Esophagus squamous epithelium (tissue), 5 donors: ENCODE measurements at regions not wholly inside any gene's neighbourhood (a gene's known extent, or its start where the extent isn't known, plus 50 kb on each side); places are given as distances from the start of the nearest gene placed in this dataset.

Experiments used
- DNase-seq: peaks from one replicate; lab custom pipeline; 2025; lab: John Stamatoyannopoulos, UW
- H3K27ac ChIP-seq, 4 donors: fragments of 200-600 bp; sonication (generic); one replicate each; pipeline ENCODE4 v1.5.1; 2016 to 2019; ENCODE audit warnings: mild to moderate bottlenecking in 1 of 4
- H3K27me3 ChIP-seq, 4 donors: fragments of 200-600 bp; sonication (generic); 1 replicate in 3 of 4; 2 replicates in 1 of 4; pipeline versions ENCODE4 v1.5.1 to v1.6.0; 2017 to 2021; ENCODE audit warnings: antibody characterized with exemption in 1 of 4
- H3K36me3 ChIP-seq, 3 donors: fragments of 200-600 bp; sonication (generic); one replicate each; pipeline ENCODE4 v1.5.1; 2016 to 2019
- H3K4me1 ChIP-seq, 3 donors: fragments of 200-600 bp; sonication (generic); one replicate each; pipeline ENCODE4 v1.5.1; 2017 to 2019
- H3K4me3 ChIP-seq, 4 donors: fragments of 200-600 bp; sonication (generic); 1 replicate in 3 of 4; 2 replicates in 1 of 4; pipeline ENCODE4 v1.5.1; 2016 to 2019; ENCODE audit warnings: mild to moderate bottlenecking in 2 of 4, moderate library complexity in 1 of 4
- H3K9me3 ChIP-seq, 3 donors: fragments of 200-600 bp; sonication (generic); one replicate each; pipeline ENCODE4 v1.5.1; 2016 to 2019
- POLR2A ChIP-seq, 4 donors: fragments of 450-650 bp; IDR thresholded peaks; one replicate each; pipeline ENCODE4 v1.6.1; 2017; ENCODE audit warnings: antibody characterized with exemption in 4 of 4, mild to moderate bottlenecking in 4 of 4, moderate library complexity in 3 of 4
- WGBS, 2 donors: methylation state at CpG; one replicate each; pipeline ENCODE4 v1.1.5; 2018; 5-methylcytosine and 5-hydroxymethylcytosine counted together
- intact Hi-C: fragments of 100-400 bp; cut with DNase I; formaldehyde crosslinking; loops from one replicate; pipeline ENCODE4 v1.15.0; 2022
- small RNA-seq, 4 donors: library from RNA; depleted of rRNA; stranded (forward); fragments of <200 nt; gene quantifications; one replicate each; pipeline ENCODE3, GENCODE V24; 2016
- TF ChIP-seq, protein P1 (sequence below), 6 experiments: fragments of 450-650 bp in 4 of 6; fragments of 200-600 bp in 2 of 6; sonication (generic) in 2 of 6; IDR thresholded peaks; one replicate each; pipeline ENCODE4 v1.5.1; 2016 to 2019; ENCODE audit warnings: antibody characterized with exemption in 6 of 6, mild to moderate bottlenecking in 4 of 6, moderate library complexity in 4 of 6
- donor health status: DM: yes; HTN: yes; CAD: no.

- Histone ChIP-seq H3K4me3 (no peak overlapping the region), H3K36me3 (no peaks in the 10 kb centered on the region), H3K4me1 (no peaks in the 10 kb centered on the region), H3K27ac (no peak overlapping the region), H3K27me3 (no peaks in the 10 kb centered on the region), H3K9me3 (no peaks in the 10 kb centered on the region)
- DNase-seq: no peak
- TF ChIP-seq, protein P1, sequence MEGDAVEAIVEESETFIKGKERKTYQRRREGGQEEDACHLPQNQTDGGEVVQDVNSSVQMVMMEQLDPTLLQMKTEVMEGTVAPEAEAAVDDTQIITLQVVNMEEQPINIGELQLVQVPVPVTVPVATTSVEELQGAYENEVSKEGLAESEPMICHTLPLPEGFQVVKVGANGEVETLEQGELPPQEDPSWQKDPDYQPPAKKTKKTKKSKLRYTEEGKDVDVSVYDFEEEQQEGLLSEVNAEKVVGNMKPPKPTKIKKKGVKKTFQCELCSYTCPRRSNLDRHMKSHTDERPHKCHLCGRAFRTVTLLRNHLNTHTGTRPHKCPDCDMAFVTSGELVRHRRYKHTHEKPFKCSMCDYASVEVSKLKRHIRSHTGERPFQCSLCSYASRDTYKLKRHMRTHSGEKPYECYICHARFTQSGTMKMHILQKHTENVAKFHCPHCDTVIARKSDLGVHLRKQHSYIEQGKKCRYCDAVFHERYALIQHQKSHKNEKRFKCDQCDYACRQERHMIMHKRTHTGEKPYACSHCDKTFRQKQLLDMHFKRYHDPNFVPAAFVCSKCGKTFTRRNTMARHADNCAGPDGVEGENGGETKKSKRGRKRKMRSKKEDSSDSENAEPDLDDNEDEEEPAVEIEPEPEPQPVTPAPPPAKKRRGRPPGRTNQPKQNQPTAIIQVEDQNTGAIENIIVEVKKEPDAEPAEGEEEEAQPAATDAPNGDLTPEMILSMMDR (IDR thresholded peaks at IDR 0.05): no peak
- TF ChIP-seq POLR2A (IDR thresholded peaks at IDR 0.05): no peak
- intact Hi-C loops: no loop called here
- WGBS, 2 donors: 18 to 47% methylated on average over 2 of the region's 2 CpGs
Measured at GRCh38 chr12:16674885-16675284, 68.9 kb upstream of the LMO3 start.

DNA sequence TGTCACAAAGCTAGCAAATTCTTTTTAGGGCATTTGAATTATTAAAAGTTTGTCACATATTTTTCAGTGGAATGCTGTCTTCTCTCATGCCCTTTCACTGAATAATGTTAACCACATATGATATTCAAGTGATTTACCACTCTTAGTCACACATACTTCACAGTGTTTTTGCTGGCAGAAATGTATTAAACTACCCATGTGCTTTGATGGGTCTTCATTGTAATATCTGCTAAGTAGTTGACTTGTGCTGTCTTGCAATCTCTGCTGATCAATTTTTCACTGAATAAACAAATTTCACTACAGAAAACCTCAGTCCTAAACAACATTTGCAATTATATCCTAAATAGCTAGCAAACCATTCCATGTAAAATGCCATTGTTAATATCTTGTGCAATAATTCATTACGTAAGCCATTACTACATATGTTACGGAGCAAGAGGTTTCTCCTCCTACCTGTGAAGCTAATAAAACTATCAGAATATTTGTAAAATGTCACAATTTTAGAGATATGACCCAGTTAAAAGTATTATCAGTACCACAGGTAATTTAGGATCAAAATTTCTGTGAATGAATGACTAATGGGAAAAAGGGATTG is 64.6 kb upstream of the LMO3 start:
- Histone ChIP-seq H3K27me3 (no peaks in the 10 kb centered on the region), H3K4me1 (no peaks in the 10 kb centered on the region), H3K36me3 (no peaks in the 10 kb centered on the region), H3K9me3 (no peaks in the 10 kb centered on the region), H3K4me3 (no peak overlapping the region), H3K27ac (no peak overlapping the region)
- TF ChIP-seq, protein P1 (IDR thresholded peaks at IDR 0.05): no peak
- TF ChIP-seq POLR2A (IDR thresholded peaks at IDR 0.05): no peak
- intact Hi-C loops: no loop called here
- no peak for DNase-seq
- 63 to 79% methylated on average over 2 of the region's 2 CpGs for WGBS, 2 donors

GRCh38 chr12:16669756-16670155 is 63.8 kb upstream of the LMO3 start:
- intact Hi-C loops: no loop called here

DNA sequence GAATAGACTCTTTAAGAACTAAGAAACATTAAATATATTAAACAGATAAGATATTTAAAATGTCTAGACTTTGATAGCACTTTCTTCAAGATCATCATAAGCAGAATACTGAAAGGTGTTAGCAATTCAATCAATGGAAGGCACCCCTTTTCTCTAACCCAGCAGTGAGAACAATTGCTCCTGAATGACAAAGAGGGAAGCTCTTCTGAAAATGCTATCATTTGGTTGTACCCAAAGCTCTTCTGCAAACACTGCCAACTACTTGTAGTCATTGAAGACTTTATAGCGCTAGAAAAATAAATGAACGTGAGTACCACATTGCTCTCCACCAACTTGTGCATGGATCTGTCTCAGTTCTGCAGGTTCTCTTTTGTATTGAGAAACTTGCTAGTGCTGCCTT is 62.2 kb upstream of the LMO3 start:
- intact Hi-C loops: no loop called here
- H3K9me3 ChIP-seq: no peaks in the 10 kb centered on the region
- 48 to 51% methylated on average over 2 of the region's 2 CpGs for WGBS, 2 donors

More at GRCh38 chr12:16669756-16670155, 63.8 kb upstream of the LMO3 start:
- no peak for DNase-seq
- no peak overlapping the region for H3K27ac ChIP-seq
- H3K27me3 ChIP-seq: no peaks in the 10 kb centered on the region
- WGBS, 2 donors: 8 to 17% methylated on average over 1 of the region's 1 CpG
- no peaks in the 10 kb centered on the region for H3K4me1 ChIP-seq
- H3K9me3 ChIP-seq: no peaks in the 10 kb centered on the region
- H3K36me3 ChIP-seq: no peaks in the 10 kb centered on the region
- no peak for TF ChIP-seq POLR2A (IDR thresholded peaks at IDR 0.05)
- TF ChIP-seq, protein P1 (IDR thresholded peaks at IDR 0.05): no peak
- H3K4me3 ChIP-seq: no peak overlapping the region

GRCh38 chr12:16658699-16659098 is 52.7 kb upstream of the LMO3 start:
- intact Hi-C loops: no loop called here
- Histone ChIP-seq H3K27me3 (no peaks in the 10 kb centered on the region), H3K4me3 (no peak overlapping the region), H3K27ac (no peak overlapping the region), H3K9me3 (no peaks in the 10 kb centered on the region), H3K36me3 (no peaks in the 10 kb centered on the region), H3K4me1 (no peaks in the 10 kb centered on the region)
- no peak for DNase-seq
- 20 to 40% methylated on average over 1 of the region's 1 CpG for WGBS, 2 donors
- no peak for TF ChIP-seq POLR2A (IDR thresholded peaks at IDR 0.05)
- TF ChIP-seq, protein P1 (IDR thresholded peaks at IDR 0.05): no peak

More for the DNA sequence above, 62.2 kb upstream of the LMO3 start:
- no peak for DNase-seq
- TF ChIP-seq POLR2A (IDR thresholded peaks at IDR 0.05): no peak
- TF ChIP-seq, protein P1 (IDR thresholded peaks at IDR 0.05): no peak
- Histone ChIP-seq H3K4me1 (no peaks in the 10 kb centered on the region), H3K36me3 (no peaks in the 10 kb centered on the region), H3K27ac (no peak overlapping the region), H3K27me3 (no peaks in the 10 kb centered on the region), H3K4me3 (no peak overlapping the region)

Small RNAs in the stretch of these regions (small RNA-seq; reads per million reads assigned to genes)
- gene RNU6-837P: 0 reads per million in 4 donors
